SKM-1 treated with dmso at 0.1 percent for 144 hours (cell line): ENCODE measurements at regions not wholly inside any gene's neighbourhood (a gene's known extent, or its start where the extent isn't known, plus 50 kb on each side); places are given as distances from the start of the nearest gene placed in this dataset.
"Not testable (repeated sequence)": the region's sequence is repeated elsewhere in the genome, so short reads cannot be mapped to it uniquely, and the experiment has no call there.

Experiments
- DNase-seq: peaks from one replicate; lab custom pipeline; 2025; ENCODE audit not compliant: unreplicated experiment; lab: John Stamatoyannopoulos, UW

DNA sequence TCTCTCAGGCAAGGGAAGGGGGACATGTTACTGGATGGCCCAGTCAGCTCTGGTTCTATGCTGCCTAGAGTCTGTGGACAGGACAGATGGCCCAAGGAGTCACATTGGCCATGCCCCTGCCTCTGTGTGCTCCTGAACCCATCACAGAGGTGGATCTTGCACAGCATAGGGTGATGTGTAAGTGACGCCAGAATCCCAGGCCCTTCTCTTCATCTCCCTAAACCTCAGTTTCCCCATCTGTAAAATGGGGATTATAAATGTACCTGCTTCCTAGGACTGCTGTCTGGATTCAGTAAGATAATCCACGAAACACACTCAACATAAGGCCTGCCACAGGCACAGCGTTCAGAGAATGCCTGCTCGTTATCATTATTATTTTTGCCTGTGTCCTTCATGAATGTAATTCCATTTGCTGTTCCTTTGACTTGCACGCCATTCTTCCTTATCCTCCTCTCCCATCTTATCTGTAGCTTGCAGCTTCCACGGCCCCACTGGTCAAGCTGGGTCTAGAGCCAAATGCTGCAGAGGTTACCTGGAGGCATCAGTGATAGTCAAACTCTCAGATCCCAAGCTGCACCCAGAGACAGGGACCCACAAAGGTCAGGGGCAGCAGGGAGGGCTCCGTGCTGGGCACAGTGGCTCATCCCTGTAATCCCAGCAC lies 207.0 kb downstream of the MN1 start:
- DNase-seq, result no peak

DNA sequence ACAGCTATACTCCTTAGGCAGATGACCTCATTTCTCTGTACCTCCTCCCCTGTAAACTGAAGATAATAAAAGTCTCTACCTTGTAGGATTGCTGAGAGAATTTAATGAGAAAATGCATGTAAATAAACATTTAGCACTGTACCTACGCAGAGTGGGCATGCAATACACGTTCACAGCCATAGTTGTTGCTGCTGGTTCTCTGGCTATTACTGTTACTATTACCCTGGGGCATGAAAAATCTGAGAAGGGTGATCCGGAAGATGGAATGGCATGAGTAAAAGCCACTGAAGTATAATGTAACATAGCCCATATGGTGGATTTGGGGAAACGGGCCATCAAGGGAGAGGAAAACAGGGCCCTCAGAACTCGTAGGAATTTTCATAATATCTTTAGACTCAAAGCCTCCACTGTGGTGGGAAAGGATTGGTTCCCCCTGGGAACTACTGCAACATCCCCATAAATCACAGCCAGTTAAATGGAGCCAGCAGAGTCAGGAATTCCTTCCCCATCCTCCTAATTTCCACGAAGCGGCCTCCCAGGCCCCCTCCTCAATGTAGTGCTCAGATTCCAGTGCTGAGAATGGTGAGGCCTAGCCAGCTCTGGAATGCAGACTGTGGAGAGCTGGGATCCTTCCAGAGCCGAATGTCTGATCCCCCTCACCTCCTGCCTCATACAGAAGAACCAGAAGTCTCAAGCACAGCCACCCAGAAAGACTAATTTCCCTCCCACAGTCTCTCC lies 205.3 kb downstream of the MN1 start:
- no peak for DNase-seq

GRCh38 chr22:27597703-27598444 lies 203.7 kb downstream of the MN1 start:
- DNase-seq, result no peak

DNA sequence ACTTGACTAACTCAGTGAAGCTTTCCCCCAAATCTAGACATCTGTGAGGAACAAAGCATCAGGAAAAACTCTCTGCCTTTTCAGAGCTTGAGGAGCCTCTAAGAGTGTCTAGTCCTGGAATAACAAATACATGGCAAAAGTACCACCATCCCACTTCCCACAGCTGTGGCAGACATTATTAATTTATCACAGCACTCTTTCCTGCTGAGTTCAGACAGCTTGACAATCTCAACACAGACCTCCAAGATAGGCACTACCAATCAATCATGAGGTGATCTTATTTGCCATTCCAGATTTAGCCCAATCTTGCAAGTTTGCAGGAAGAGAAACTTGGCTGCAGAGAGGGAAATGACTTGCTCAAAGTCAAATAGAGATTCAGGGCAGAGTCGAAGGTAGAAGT lies 202.8 kb downstream of the MN1 start:
- DNase-seq, result no peak

DNA sequence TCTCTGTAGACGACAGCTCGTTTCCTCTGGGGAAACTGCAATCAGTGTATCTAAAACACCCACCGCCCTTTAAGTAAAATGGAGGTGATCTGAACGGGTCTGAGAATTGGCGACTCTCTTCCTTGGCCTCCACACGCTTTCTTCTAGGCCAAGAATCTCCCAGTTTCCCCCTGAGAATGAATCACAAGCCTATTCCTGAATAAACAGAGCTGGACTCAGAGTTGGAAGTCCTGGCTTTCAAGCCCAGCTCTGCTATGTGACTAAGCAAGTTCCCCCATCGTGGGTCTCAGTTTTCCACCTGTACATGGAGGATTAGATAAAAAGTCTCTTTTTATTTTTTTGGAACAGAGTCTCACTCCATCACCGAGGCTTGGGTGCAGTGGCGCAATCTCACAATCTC lies 200.4 kb downstream of the MN1 start:
- no peak for DNase-seq

DNA sequence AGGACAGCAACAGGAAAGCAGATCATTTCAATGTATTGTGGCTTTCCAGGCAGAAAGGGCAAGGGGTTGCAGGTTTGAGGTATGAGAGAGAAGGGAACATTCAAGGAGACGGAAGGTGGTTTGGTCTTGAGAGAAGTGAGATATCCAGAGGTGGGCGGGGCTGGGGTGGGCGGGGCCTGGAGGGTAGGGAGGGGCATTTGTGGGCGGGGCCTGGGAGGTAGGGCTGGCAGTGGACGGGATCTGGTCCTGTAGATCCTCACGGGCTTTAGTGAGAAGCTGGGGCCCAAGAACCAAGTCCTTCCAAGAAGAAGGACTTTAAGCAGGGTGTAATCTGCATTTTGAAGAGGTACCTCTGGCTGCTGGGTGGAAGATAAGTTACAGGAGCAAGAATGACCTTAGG lies 199.2 kb downstream of the MN1 start:
- no peak for DNase-seq

GRCh38 chr22:27603111-27603799 lies 198.3 kb downstream of the MN1 start:
- DNase-seq, result no peak

DNA sequence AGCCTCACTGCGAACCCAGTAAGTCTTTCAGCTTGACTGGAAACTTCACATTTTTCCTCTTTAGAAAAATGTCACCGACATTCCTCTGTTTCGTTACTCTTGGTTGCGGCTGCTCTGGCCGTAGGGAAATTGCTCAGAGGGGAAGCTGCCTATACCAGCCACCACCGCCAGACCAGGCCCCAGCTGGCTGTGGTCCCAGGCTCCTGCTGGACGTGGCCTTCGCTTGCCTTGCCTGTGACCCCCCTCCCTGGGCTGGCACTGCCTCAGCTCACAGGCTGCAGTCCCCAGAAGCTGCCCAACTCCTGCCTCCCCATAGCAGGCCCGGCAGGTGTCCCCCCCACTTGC lies 197.8 kb downstream of the MN1 start:
- no peak for DNase-seq

GRCh38 chr22:27605390-27605789 lies 196.2 kb downstream of the MN1 start:
- DNase-seq, result no peak

DNA sequence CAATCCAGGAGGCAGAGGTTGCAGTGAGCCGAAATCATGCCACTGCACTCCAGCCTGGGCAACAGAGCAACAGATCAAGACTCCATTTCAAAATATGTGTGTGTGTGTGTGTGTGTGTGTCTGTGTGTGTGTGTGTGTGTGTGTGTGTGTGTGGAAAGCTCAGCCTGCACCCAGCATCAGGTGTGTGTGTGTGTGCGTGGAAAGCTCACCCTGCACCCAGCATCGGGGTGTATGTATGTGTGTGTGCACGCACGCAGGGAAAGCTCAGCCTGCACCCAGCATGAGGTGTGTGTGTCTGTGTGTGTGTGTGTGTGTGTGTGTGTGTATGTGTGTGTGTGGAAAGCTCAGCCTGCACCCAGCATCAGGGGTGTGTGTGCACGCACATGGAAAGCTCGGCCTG lies 193.8 kb downstream of the MN1 start:
- DNase-seq, result not testable (repeated sequence)

DNA sequence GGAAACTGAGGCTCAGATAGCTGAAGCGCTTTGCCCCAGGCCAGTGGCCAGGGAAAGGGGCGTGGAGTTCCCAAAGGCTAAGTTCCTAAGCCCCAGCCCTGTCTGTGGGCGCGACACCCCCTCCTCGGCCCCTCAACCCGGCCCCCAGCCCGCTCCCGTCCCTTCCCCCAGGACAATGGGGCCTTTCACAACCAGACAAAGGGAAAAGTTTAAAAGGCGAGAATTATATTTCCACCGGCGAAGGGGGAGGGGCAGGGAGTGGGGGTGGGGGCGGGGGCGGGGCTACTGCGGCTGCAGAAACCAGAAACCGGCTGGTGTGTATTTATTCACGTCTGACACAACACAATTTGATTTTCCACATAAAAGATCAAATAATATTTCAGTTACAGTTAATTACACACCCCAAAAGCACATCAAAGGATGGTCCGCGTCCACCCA lies 192.1 kb downstream of the MN1 start:
- no peak for DNase-seq

- DNase-seq, result not testable (repeated sequence)
Observed at GRCh38 chr22:27610164-27610563, 191.4 kb downstream of the MN1 start.

DNA sequence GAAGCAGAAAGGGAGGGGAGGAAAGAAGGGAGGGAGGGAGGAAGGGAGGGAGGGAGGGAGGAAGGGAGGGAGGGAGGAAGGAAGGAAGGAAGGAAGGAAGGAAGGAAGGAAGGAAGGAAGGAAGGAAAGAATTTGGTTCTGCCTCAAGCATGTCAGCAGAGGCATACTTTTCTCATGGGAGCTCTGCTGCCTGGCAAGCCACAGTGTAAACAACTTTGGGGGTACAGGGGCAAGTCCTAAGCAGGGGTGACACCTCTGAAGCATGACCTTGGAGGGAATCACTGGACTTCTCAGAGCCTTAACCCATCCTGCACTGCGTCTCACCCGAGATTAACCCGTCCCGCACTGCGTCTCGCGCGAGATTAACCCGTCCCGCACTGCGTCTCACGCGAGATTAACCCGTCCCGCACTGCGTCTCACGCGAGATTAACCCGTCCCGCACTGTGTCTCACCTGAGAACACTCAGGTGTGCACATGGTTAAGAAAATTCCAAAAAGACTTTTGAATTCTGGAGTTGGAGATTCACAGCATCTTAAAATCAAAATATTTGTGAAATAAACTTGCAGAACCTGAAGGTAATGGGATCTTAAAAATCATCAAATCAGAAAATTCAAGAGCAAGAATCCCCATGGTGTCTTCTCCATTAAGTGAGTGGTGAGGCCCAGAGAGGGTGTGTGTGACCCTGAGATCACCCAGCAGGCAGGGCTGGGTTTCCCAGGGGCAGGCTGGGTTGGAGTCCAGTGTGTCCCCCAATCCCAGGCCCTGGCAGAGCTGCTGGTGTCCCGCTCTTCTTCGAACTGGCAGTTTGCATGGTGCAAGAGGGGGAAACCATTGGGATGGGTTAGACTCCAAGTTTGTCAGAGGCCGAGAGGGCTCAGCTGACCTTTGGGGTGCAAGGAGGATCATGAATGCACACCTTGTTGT lies 190.4 kb downstream of the MN1 start:
- DNase-seq, result no peak

DNA sequence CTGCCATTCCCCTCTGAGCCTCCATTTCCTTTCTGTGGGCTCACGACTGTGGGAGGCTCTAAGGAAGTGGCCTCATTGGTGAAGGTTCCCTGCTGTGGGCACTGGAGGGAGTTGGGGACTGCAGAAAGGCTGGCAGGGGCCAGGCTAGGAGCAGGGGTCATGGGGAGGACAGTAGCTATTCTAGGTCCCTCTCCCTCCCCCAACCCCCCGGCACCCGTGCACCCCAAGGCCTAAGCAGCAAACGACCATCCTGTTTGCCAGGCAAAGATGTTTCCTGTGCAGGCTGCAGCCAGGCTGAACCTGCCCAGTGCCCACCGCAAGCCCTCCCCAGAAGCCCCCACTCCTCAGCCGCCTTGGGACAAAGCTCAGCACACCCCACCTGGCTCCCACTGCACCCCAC lies 189.4 kb downstream of the MN1 start:
- peak; percentile 75 for DNase-seq

DNA sequence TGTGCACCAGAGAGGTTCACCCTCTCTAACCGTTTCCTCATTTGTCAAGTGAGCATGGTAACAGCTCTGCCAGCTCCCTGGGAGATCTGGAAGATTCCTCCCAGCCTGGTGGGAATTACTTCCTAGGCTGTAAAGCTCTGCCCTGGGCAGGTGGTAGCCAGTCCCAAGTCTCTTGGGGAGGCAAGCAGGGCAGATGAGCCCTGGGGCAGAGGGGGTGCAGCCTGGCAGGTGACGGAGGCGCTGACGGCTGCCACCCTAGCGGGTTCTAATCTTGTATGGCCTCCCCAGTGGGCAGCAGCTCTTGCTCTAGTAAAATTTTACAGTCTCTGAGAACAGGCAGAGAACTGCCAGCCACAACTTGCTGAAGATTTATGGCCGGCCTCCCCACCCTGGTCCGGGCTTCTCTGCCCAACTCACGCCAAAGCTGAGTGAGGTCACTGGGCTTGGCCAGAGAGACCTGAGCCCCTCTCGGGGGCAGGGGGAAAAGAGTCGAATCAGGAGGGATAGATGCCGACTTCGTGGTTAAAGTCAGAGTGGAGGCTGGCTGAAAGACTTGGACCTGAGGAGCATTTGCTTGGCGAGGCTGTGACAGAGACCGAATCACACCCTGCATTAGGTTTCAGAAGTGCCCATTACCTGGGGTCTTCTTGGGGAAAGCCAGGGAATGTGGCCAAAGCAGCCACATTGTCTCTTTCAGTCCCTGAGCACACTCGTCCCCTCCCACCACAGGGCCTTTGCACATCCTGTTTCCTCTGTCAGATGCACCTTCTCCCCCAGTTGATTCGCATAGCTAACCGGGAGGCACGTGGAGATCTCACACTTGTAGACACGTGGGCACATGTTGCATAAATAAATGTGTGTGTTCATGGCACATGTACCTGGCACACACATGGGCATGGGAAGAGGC lies 188.2 kb downstream of the MN1 start:
- no peak for DNase-seq

DNA sequence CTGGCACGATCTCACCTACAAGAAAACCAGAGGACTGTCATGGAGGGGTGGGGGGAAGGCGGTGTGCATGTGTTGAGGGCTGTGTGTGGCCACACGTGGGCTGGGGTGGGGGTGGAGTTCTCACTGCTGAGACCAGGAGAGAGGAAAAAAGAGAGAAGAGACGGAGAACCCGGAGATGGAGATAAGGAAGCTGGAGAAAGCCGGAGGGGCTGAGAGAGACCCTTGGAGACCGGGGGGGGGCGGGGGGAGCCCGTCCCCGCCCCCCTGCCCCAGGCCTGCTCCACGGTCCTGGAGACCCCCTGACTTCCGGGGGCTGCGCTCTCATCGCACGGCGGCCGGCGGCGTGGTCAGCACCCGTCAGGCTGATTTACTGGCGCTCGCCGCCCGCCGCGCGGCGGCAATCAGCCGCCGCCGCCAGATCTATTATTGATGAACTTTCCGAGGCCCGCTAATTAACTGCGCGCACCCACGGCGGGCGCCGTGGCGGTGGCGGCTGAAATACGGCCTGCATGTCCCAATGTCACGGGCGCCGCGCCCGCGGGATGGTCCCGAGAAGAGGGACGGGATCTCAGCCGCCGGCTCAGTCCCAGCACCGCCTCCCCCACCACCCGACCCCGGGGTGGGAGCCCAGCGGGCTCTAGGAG lies 187.4 kb downstream of the MN1 start:
- DNase-seq, result no peak

- no peak for DNase-seq
Observed at GRCh38 chr22:27614650-27615007, 186.9 kb downstream of the MN1 start.

- no peak for DNase-seq
Observed at GRCh38 chr22:27615408-27615807, 186.1 kb downstream of the MN1 start.

DNA sequence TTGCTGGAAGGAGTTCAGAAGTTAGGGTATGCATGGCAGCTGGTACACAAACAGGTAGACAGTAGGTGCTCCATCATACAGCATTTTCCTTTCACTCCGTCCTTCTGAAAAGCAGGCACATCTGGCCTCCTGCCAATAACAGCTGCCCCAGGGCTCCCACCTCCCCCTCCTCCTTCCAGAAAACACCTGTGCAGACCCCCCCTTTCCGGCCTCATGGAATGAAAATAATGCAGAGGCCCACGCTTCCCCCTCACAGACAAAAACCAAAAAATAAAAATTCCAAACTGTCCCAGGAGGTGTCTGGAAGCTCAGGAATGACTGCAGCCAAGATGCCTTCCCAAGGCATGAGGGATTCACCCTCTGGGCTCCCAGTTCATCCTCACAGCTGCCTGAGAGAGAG lies 185.5 kb downstream of the MN1 start:
- no peak for DNase-seq
